ENCODE measurements at regions not wholly inside any gene's neighbourhood (a gene's known extent, or its start where the extent isn't known, plus 50 kb on each side); places are given as distances from the start of the nearest gene placed in this dataset.
"Not testable (repeated sequence)": the region's sequence is repeated elsewhere in the genome, so short reads cannot be mapped to it uniquely, and the experiment has no call there.

- not testable (repeated sequence) for H3K27me3 Mint-ChIP-seq; DNase-seq (ENCODE audit: extremely low spot score, unreplicated experiment); H3K4me3 Mint-ChIP-seq; H3K9me3 Mint-ChIP-seq; H3K4me1 Mint-ChIP-seq (ENCODE audit: unreplicated experiment); H3K27ac Mint-ChIP-seq; H3K36me3 Mint-ChIP-seq
Measured at GRCh38 chr15:22599526-22600320, 141.0 kb downstream of the GOLGA6L22 start.

DNA sequence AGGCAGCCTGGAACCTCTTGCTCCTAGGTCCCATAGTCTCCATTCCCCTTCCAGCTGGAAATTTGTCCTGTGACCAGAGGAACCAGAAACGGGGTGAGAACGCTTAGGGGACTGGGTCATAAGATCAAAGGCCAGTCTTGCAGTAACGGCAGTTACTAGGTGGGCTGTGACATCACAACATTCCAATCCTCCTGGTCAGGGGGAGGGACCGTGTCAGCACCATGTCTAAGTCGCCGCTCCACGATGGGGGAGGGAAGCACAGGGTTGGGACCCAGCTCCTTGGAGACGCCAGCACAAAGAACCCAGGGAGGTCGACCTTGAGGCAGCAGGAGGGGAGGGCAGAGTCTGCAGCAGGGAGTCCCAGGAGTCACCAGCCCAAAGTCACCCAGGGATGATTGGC lies 158.3 kb downstream of the GOLGA6L22 start:
- DNase-seq (ENCODE audit: extremely low spot score, unreplicated experiment); H3K4me1 Mint-ChIP-seq (ENCODE audit: unreplicated experiment); H3K4me3 Mint-ChIP-seq; H3K27ac Mint-ChIP-seq; H3K9me3 Mint-ChIP-seq; H3K36me3 Mint-ChIP-seq; H3K27me3 Mint-ChIP-seq: not testable (repeated sequence)

GRCh38 chr15:22631789-22632188 lies 154.7 kb upstream of the NIPA1 start:
- H3K4me3 Mint-ChIP-seq; H3K36me3 Mint-ChIP-seq; H3K27me3 Mint-ChIP-seq; H3K4me1 Mint-ChIP-seq (ENCODE audit: unreplicated experiment); H3K9me3 Mint-ChIP-seq; H3K27ac Mint-ChIP-seq; DNase-seq (ENCODE audit: extremely low spot score, unreplicated experiment): not testable (repeated sequence)

- not testable (repeated sequence) for H3K36me3 Mint-ChIP-seq; H3K27me3 Mint-ChIP-seq; H3K4me3 Mint-ChIP-seq; H3K27ac Mint-ChIP-seq; H3K4me1 Mint-ChIP-seq (ENCODE audit: unreplicated experiment); H3K9me3 Mint-ChIP-seq; DNase-seq (ENCODE audit: extremely low spot score, unreplicated experiment)
Measured at GRCh38 chr15:22639983-22640382, 146.5 kb upstream of the NIPA1 start.

- H3K27me3 Mint-ChIP-seq; H3K9me3 Mint-ChIP-seq; H3K36me3 Mint-ChIP-seq; DNase-seq (ENCODE audit: extremely low spot score, unreplicated experiment); H3K4me3 Mint-ChIP-seq; H3K4me1 Mint-ChIP-seq (ENCODE audit: unreplicated experiment); H3K27ac Mint-ChIP-seq: not testable (repeated sequence)
Measured at GRCh38 chr15:22649458-22649857, 137.0 kb upstream of the NIPA1 start.

GRCh38 chr15:22651179-22651578 lies 135.3 kb upstream of the NIPA1 start:
- not testable (repeated sequence) for H3K4me1 Mint-ChIP-seq (ENCODE audit: unreplicated experiment); H3K27ac Mint-ChIP-seq; H3K36me3 Mint-ChIP-seq; DNase-seq (ENCODE audit: extremely low spot score, unreplicated experiment); H3K27me3 Mint-ChIP-seq; H3K4me3 Mint-ChIP-seq; H3K9me3 Mint-ChIP-seq

DNA sequence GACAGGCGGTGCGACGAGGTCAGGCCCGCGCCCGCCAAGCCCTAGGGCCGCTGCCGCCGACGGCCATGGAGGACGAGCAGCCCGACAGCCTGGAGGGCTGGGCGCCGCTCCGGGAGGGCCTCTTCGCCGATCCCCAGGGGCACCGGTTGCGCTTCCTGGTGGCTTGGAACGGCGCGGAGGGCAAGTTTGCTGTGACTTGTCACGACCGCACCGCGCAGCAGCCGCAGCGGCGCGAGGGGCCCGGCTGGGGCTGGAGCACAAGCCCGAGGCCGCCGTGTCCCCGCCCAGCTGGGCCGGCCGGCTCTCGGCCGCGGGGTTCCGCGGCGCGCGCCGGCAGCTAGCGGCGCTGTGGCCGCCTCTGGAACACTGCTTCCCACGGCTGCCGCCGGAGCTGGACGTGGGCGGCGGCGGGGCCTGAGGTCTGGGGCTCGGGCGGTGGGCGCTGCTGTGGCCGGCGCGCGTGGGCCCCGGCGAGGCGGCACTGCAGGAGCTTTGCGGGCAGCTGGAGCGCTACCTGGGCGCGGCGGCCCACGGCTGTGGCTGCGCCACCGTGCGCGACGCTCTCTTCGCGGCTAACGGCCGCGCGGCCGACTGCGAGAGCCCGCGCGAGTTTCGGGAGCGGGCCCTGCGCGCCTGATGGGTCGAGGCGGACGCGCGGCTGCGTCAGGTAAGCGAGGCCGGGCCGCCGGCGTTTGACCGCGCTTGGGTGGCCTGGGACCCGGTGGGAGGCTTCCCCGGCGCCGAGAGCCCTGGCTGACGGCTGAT lies 122.0 kb upstream of the NIPA1 start:
- not testable (repeated sequence) for H3K27ac Mint-ChIP-seq; DNase-seq (ENCODE audit: extremely low spot score, unreplicated experiment); H3K4me1 Mint-ChIP-seq (ENCODE audit: unreplicated experiment); H3K9me3 Mint-ChIP-seq; H3K36me3 Mint-ChIP-seq; H3K4me3 Mint-ChIP-seq
- H3K27me3 Mint-ChIP-seq = peaks cover 19% of the 10 kb centered on the region

DNA sequence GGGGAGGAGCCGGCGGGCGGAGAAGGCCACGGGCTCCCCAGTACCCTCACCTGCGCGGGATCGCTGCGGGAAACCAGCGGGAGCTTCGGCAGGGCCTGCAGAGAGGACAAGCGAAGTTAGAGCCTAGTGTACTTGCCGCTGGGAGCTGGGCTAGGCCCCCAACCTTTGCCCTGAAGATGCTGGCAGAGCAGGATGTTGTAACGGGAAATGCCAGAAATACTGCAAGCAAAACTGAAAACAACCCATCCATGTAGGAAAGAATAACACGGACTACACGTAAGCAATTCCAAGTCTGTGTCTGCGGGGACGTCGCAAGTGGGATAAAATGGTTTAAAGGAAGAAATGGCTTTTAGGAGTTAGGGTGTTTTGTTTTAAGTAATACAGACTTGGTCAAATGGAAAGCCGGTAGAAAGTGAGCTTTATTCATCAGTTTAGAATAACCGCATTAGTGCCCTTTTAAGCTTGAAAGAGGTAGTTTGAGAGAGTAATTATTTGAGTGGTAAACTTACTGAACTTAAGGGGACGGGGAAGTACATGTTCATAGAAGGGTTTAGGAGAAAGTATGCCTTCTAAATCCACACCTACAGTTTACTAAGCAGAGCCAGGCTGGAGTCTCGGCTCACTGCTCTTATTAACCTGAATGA lies 121.3 kb upstream of the NIPA1 start:
- Mint-ChIP-seq H3K27me3 (peaks cover 19% of the 10 kb centered on the region), H3K27ac (peak overlapping the region; percentile 66), H3K4me3 (peak overlapping the region; percentile 87)
- H3K4me1 Mint-ChIP-seq (ENCODE audit: unreplicated experiment); DNase-seq (ENCODE audit: extremely low spot score, unreplicated experiment); H3K9me3 Mint-ChIP-seq; H3K36me3 Mint-ChIP-seq: not testable (repeated sequence)

GRCh38 chr15:22665711-22666110 lies 120.7 kb upstream of the NIPA1 start:
- H3K36me3 Mint-ChIP-seq; H3K27ac Mint-ChIP-seq; H3K4me1 Mint-ChIP-seq (ENCODE audit: unreplicated experiment); DNase-seq (ENCODE audit: extremely low spot score, unreplicated experiment); H3K9me3 Mint-ChIP-seq: not testable (repeated sequence)
- H3K4me3 Mint-ChIP-seq = peak overlapping the region; percentile 87
- peaks cover 19% of the 10 kb centered on the region for H3K27me3 Mint-ChIP-seq

DNA sequence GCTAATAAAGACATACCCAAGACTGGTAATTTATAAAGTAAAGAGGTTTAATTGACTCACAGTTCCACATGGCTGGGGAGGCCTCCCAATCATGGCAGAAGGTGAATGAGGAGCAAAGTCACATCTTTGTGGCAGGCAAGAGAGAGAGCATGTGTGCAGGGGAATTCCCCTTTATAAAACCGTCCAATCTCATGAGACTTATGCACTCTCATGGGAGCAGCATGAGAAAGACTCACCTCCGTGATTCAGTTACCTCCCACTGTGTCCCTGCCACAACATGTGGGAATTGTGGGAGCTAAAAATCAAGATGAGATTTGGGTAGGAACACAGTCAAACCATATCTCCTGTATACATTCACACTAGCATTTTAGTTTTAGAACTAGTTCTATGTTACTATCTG lies 101.7 kb upstream of the NIPA1 start:
- not testable (repeated sequence) for DNase-seq (ENCODE audit: extremely low spot score, unreplicated experiment); H3K27ac Mint-ChIP-seq; H3K4me1 Mint-ChIP-seq (ENCODE audit: unreplicated experiment); H3K36me3 Mint-ChIP-seq; H3K4me3 Mint-ChIP-seq; H3K9me3 Mint-ChIP-seq; H3K27me3 Mint-ChIP-seq

DNA sequence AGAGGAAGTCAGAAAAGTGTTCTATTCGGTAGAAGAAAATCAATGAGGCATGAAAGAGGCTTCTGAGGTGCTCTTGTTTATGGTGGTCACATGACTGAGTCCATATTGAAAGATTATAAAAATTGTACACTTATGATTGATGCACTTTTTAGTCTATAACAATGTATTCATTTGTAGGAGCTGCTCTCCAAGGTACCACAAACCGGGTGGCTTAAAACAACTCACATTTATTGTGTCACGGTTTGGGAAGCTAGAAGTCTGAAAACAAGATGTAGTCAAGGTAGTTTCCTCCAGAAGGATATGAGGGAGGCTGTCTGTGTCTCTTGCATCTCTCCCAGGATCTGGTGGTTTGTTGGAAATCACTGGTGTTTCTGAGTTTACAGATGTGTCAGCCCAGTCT lies 86.6 kb upstream of the NIPA1 start:
- not testable (repeated sequence) for DNase-seq (ENCODE audit: extremely low spot score, unreplicated experiment); H3K4me3 Mint-ChIP-seq; H3K36me3 Mint-ChIP-seq; H3K9me3 Mint-ChIP-seq; H3K27me3 Mint-ChIP-seq; H3K27ac Mint-ChIP-seq; H3K4me1 Mint-ChIP-seq (ENCODE audit: unreplicated experiment)

- H3K36me3 Mint-ChIP-seq; H3K4me3 Mint-ChIP-seq; H3K27me3 Mint-ChIP-seq; DNase-seq (ENCODE audit: extremely low spot score, unreplicated experiment); H3K4me1 Mint-ChIP-seq (ENCODE audit: unreplicated experiment); H3K27ac Mint-ChIP-seq; H3K9me3 Mint-ChIP-seq: not testable (repeated sequence)
Measured at GRCh38 chr15:22710831-22711341, 75.6 kb upstream of the NIPA1 start.

GRCh38 chr15:22713933-22714332 lies 72.5 kb upstream of the NIPA1 start:
- H3K36me3 Mint-ChIP-seq; H3K27me3 Mint-ChIP-seq; H3K27ac Mint-ChIP-seq; H3K4me1 Mint-ChIP-seq (ENCODE audit: unreplicated experiment); H3K9me3 Mint-ChIP-seq; DNase-seq (ENCODE audit: extremely low spot score, unreplicated experiment): not testable (repeated sequence)
- peak overlapping the region; percentile 54 for H3K4me3 Mint-ChIP-seq
